HG02642 (cell line): ENCODE measurements at regions not wholly inside any gene's neighbourhood (a gene's known extent, or its start where the extent isn't known, plus 50 kb on each side); places are given as distances from the start of the nearest gene placed in this dataset.
"Not testable (repeated sequence)": the region's sequence is repeated elsewhere in the genome, so short reads cannot be mapped to it uniquely, and the experiment has no call there.

Experiments
- ATAC-seq: cut with Tn5 transposase; IDR thresholded peaks from one replicate; pipeline ENCODE4 v1.9.1; 2021; ENCODE audit warnings: mild to moderate bottlenecking; ENCODE audit not compliant: unreplicated experiment, poor library complexity

DNA sequence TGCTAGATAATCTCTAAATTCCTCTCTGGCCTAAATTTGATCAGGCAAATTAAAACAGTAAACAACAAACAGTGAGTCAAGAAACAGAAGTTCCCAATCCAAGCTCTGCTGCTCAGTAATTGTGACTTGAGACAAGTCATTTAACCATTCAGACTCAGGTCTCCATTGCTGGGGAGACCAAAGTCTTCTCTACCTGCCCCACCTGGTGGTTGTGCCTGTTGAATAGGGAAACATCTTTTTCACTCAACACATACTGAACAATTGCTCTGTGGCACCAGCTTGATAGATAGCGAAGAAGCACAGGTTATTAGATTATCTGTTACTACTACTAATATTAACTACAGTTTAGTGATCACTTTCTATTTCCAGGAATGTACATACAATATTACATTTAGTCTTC lies 112.1 kb upstream of the EOLA2 start:
- ATAC-seq: no peak

DNA sequence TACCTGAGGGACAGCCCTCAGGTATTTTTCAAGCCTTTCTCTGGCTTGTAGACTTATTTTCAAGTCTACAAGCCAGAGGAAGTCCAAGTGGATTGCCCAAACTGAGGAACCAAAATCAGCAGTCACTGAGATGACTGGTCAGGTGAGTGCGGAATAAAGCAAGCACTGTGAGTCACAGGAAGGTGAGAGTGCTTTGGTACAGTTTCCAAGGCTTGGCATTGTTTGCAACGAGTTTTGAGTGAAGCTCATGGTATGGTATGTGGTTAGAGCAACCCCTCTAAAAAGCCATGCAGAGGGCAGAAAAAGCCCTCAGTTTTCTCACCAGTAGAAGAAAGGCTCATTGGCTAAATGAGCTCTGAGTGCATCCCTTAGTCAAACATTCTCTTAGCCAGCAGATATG lies 112.8 kb upstream of the EOLA2 start:
- ATAC-seq: no peak

DNA sequence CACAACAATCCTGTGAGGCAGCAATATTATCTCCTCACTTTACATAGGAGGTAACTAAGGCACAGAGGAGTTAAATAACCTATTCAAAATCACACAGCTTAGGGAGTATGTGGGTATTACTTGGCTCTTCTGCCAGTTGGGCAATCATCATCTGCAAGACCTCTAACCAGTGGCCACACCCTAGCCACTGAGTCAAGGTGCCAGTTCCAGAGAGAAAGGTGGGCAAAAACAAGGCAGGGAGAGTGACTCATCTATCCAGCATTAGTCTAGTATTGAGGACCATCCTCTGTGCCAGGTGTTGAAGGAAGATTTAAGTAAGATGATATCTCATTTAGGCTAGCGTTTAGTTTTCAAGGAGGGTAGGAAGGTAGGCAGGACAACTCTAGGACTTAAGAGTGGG lies 113.9 kb upstream of the EOLA2 start:
- ATAC-seq: no peak

DNA sequence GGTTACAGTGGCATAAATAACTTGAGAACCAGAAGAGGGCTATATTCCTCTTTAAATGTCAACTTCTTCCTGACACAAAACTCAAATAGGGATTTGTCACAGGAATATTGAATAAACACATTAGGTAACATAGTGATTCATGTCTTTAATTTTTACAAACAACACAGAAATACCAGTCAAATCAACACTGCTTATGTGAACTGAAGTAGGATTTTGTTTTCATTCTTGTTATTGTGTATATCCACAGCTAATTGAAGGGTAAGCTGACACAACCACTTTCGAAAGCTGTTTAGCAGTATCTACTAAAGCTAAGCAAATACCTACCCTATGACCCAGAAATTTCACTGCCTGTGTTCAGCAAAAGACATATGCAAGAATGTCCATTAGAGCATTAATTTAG lies 120.4 kb upstream of the EOLA2 start:
- ATAC-seq: no peak

DNA sequence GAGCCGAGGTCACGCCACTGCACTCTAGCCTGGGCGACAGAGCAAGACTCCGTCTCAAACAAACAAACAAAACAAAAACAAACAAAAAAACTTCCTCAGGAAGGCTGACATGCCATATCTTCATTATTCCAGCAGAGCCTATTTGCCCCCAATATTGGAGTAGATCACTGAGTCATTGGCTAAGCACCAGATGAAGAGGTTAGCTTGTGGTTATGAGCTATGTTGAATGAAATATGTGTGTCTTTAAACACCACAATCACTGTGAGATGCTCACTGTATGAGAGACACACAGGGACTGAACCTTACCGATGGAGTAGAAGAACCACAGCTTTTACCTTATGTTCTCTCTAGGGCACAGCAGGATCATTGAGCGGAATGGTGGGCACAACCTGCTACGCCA lies 122.1 kb upstream of the EOLA2 start:
- ATAC-seq: no peak

DNA sequence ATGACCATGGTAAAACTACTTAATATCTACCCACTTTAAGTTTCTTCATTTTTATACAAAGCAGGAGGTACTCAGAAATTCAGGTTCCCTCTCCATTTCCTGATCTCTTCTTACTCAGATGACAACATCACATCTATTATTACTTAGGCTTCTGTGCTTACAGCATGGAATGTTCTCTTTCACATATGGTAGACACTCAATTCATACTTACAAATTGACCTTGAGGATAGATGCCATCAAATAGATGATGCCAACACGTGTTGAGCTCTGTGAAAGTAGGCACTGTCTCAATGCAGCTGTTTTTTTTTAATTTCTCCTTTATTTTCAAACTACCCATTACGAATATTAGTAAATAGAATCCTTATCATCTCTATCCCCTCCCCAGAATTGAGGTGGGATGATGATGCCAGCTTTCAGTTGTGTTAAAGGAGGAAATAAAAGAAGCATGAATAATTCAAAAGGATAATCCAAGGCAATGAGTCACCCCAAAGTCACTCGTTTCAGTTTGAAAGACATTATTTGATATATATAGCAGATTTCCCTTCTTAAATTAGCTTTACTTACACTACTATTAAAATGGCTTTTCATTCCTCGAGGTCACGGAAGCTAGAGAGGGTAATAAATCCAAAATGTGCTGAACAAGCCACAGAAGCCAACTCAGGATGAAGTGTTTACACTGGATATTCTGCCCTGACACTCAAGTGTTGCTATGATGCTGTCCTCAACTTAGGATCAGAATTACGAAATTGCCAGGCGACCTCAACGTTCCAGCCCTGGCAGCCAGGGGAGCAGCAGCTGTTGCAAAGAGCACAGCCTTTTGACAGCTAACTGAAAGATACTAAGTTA lies 124.2 kb upstream of the EOLA2 start:
- no peak for ATAC-seq

DNA sequence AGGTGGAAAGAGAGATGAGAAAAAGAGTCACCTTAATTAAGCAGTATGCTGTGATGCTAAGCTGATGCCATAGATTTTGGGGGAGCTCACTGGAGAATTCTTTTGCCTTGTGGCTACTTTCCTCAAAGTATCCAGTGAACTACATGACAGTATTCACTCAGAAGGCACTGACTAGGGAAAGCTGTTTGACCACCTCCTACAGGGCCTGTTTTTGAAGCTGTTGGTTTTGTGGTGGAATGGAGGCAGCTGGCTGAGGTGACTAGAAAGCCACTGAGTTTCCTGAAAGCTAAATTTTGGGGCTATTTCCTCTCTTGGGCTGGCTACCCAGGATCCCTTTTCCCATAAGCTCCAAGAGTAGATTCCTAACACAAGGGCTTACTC lies 124.8 kb upstream of the EOLA2 start:
- no peak for ATAC-seq

DNA sequence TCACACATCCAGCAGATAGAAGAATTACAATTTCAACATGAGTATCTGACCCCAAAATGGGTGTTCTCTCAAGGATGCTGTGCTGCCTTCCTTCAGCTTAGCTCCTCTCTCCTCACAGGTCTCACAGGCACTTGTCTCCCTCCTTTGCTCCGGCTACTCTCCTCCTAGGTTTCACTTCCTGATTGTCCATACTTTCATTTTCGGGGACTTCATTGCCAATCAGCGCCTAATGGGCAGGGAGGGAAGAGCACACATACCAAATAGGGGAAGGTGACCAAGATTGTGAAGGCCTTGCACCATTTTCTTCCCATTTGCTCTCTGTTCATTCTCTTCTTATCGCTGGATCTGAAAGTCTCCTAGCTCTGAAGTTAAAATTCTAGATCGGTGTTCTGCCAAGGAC lies 125.4 kb upstream of the EOLA2 start:
- no peak for ATAC-seq

DNA sequence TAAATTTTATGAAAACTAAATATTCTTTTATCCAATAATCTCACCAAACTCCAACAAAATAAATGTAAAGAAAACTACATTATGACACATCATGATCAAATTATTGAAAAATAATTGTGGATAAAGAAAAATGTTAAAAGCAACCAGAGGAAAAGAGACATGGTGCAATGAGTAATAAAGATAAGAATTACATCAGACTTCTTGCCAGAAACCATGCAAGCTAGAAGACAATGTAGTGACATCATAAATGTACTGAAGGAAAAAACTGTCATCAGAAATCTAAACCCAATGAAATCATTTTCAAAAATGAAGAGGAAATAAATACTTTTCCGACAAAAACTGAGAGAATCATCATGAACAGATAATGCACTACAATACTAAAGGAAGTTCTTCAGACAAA lies 135.9 kb upstream of the EOLA2 start:
- ATAC-seq: no peak

DNA sequence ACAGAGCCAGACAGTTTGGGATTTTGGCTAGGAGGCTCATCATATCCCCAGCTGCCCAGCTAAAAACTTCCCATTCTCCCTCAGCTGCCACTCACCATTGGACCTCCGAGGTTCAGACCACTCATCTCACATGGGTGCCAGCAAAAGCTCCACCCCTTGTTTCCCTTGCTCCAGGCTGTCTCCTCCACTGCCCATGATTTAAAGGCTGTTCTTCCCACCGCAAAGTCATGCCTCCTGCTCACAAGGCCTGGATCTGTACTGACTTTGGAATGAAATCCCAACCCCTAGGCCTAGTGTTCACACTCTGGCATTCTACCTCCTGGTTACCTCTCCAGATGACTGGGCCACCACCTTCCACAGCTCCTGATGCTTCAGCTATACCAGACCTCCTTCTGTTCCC lies 142.2 kb upstream of the EOLA2 start:
- no peak for ATAC-seq

DNA sequence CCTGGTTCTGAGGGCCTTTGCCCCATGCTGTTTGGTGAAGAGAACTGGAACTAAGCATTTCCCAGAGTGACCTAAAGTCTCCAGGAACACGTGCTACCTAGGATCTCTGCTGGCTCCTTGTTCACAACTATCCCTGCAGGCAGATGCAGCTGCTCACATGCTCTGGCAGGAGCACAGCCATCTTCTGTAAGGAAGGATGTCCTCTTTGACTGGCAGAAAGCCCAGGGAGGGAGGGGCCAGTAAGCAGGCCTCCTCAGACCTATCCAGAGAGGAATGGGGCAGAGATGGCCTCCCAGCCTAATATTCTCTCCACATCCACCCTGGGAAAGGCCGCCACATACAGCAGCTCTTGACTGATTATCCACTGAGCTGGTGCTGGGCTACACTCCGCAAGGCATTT lies 142.8 kb upstream of the EOLA2 start:
- ATAC-seq: no peak

DNA sequence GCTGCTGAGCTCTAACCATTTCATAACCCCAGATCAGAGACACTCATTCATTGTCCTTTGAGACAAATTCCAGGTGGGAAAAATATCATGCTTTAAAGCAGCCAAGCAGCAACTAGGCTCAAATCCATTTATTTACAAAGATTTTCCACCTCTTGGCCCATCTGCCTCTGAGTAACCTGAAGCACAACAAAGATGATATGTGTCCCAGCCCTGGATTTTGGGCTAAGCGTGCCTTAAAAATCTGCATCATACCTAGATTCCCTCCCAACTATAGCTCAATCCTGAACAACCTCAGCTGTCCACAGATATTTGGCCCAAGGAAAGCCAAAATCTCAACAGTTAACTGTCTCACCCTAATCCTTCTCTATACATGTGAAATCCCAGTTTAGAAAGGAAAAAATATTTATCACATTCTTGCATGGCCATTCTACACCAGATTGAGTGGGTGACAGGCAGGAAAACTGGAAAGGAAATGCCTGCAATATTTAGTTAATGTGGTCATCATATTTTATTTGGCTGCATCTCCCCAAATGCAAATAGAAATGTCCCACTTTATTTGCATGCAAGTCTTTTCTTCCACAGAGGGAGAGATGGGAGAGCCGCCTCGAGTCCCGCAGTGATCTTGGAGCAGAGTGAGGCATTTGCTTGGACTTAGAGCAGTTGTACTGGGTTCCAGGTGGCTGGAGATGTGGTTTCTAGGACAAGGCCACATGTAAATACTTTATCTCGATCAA lies 146.4 kb upstream of the EOLA2 start:
- ATAC-seq: no peak

DNA sequence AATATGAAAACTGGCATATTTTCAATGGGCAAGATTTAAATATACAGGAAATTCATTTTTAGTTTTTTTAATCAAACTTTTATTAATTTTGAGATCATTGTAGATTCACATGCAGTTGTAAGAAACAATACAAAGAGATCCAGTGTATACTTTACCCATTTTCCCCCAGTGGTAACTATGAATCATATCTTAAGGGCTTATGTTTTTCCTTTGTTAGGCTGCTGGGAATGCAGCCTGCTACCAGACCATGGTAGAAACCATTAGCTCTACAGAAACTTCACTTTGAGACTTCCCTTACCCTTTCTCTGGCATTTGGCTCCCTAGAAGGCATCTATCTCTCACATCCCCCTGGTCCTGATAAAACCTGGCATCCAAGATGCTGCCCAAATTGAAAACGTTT lies 147.6 kb upstream of the EOLA2 start:
- no peak for ATAC-seq

DNA sequence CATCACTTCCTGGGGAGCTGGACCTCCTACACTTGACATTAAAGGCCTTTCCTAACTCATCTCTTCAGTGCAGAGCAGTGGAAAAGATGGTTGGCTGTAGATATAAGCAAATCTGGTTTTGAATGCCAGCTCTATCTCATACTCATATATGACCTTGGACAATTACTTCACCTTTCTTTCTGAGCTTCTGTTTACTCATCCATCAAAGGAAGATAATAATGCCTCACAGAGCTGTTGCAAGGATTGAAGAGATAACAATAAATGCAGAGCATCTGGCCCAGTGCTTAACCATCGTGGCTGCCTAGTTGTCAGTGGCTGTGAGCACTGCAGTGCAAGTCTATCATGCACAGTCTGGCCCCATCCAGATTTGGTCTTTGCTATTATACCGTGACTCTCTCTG lies 148.1 kb upstream of the EOLA2 start:
- no peak for ATAC-seq

DNA sequence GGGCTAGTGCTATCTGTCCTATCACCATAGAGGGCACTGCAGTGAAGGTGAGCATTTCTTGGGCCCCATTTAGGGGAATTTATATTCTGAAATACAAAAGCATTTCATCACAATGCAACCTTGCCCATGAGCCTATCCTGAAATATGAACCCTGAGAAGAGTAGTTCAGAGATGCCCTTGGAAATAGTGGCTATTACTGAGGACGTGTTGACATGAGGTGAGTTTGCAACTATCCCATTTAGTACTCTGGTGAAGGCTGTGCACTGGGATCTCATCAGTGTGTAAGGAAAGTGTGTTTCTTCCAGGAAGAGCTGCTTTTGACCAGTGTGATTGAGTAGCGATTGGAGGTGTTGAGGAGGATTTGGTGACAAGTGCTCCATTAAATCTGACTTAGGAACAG lies 149.3 kb upstream of the EOLA2 start:
- ATAC-seq: no peak

DNA sequence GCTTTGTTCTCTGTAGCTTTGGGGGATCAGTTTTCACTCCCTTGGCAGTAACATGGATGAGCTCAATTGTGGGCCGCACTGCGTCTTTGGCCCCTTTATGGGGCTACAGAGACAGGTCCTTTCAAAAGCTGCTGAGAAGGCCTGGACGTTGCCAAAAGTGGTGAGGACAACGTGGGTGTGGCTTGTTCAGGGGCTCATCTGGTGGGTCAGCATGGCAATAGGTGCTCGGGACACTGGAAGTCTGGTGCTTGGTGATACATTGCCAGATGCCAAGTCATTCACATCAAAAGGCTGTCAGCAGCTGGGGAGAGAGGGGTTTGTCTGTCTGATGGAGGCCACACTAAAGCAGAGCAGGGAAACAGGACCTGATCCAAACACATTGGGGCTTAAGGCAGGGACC lies 149.8 kb upstream of the EOLA2 start:
- no peak for ATAC-seq

DNA sequence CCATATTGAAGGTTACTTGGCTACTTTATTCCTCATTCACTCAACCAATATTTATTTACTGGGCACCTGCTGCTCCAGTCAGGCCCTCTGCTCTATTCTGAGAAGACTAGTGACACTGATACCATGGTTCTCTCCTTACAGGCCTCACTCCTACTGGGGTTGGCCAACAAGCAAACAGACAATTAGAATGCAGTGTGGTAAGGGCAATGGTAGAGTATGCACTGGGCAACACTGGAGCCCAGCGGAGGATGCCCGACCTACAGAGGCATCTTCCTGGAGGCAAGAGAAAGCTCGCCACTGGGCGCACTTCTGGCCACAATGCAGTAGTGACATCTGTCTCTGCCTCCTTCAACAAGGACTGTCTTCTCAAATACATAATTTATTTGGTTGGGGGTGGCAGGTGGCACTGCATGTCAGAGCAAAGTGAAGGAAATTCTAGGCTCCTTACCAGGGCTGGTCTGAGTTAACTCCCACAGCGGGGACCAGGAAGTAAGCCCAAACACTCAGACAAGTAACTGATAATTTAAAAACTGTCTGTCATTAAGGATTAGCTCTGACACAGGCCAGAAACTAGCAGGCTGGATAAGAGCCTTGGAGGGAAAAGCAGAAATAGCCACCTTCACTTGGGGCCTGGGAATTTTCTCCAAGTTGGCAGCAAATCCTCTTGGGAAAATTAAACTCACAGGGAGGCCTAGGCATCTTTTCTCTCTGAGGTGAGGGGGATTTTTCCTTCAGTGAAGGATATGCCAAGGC lies 150.7 kb upstream of the EOLA2 start:
- ATAC-seq: no peak

DNA sequence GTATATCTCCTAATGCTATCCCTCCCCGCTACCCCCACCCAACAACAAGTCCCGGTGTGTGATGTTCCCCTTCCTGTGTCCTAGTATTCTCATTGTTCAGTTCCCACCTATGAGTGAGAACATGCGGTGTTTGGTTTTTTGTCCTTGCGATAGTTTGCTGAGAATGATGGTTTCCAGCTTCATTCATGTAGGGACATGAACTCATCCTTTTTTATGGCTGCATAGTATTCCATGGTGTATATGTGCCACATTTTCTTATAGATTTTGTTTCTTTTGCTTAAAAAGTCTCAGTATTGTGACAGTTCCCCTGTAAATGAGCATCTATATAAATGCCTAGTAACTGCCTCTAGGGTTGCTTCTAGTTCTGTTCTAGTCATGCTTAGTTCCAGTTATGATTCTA lies 153.0 kb upstream of the EOLA2 start:
- not testable (repeated sequence) for ATAC-seq

DNA sequence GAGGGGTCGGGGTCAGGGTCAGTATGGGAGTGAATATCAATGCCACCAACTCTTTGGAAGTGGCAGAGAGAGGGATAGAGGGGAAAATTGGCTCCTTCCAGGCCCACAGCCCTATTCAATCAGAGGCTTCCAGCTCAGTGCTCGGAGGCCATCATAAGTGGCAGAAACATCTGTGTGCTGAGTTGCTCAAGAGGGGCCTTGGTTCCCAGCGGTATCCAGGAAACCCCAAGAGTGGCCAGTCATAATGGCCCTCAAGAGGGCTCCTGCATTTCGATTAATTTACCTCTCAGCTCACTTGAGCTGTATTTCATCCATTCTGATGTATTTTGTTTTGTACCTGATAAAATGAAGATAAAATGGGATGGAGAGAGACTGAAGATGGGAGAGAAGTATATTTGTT lies 154.3 kb upstream of the EOLA2 start:
- ATAC-seq: no peak

DNA sequence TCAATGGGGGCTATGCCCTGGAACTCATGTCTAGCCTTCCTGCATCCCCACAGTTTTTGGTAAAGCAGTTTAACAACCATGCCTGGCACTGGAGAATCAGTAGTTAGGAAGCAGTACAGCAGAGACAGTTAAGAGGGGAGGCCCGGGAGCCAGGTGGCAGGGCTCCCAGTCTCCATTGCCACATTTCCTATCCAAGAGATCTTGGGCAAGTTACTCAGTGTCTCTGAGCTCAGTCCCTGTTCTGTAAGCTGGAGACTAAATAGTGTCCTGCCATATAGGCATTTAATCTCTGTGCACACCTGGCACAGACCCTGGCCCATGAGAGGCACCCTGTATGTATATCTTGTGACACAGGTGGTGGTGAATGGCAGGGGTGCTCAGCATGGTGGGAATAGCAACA lies 156.1 kb upstream of the EOLA2 start:
- no peak for ATAC-seq

DNA sequence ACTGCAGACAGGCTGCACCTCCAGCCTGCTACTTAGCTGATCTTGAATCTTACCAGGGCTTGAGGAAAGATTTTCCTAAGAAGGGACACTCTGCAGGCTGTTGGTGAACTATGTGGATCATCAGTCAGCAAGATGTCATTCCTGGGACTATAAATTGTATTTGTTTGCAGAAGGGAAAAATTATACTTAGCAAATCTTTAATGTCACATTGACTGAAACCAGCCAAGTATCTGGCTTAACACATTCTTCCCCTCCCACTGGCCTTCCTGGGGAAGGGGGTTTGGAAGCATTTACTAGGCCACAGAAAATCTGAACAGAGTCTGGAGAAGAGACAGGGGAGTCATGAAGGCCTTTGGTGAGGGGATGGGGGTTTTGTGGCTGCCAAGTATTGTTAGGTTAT lies 156.7 kb upstream of the EOLA2 start:
- ATAC-seq: no peak
